H1 (cell line): ENCODE measurements at regions not wholly inside any gene's neighbourhood (a gene's known extent, or its start where the extent isn't known, plus 50 kb on each side); places are given as distances from the start of the nearest gene placed in this dataset.

ENCODE experiments used
- ATF3 ChIP-seq: IDR thresholded peaks from 2 replicates; pipeline ENCODE4 v1.6.1; 2011; ENCODE audit warnings: low read depth, mild to moderate bottlenecking, low read length; ENCODE audit not compliant: insufficient read depth
- BACH1 ChIP-seq: IDR thresholded peaks from 2 replicates; pipeline ENCODE4 v1.6.1; 2012; ENCODE audit warnings: low read length, improper control_type of control experiment
- GTF2F1 ChIP-seq: IDR thresholded peaks from 2 replicates; pipeline ENCODE4 v1.6.1; 2012; ENCODE audit warnings: low read depth, low read length, improper control_type of control experiment, borderline replicate concordance
- JUND ChIP-seq: IDR thresholded peaks from 2 replicates; pipeline ENCODE4 v1.6.1; 2011; ENCODE audit warnings: mild to moderate bottlenecking, improper control_type of control experiment, low read length
- POLR2AphosphoS5 ChIP-seq: IDR thresholded peaks from 2 replicates; pipeline ENCODE4 v1.6.1; 2011; ENCODE audit warnings: low read depth, low read length
- SIX5 ChIP-seq: IDR thresholded peaks from 2 replicates; pipeline ENCODE4 v1.6.1; 2011; ENCODE audit warnings: mild to moderate bottlenecking, low read depth, low read length
- SP1 ChIP-seq: IDR thresholded peaks from 2 replicates; pipeline ENCODE4 v1.6.1; 2011; ENCODE audit warnings: low read depth, low read length
- SUZ12 ChIP-seq: fragments of 200-600 bp; sonication (generic); IDR thresholded peaks from 2 replicates; pipeline ENCODE4 v1.6.1; 2012; ENCODE audit warnings: mild to moderate bottlenecking, inconsistent platforms, low read length, moderate library complexity, mixed read lengths
- TCF12 ChIP-seq: IDR thresholded peaks from 2 replicates; pipeline ENCODE4 v1.6.1; 2011; ENCODE audit warnings: low read depth, mild to moderate bottlenecking, low read length
- ZNF274 ChIP-seq: IDR thresholded peaks from 2 replicates; pipeline ENCODE4 v1.7.0; 2012; ENCODE audit warnings: low read length, borderline replicate concordance; ENCODE audit errors: extremely low read depth
- TF ChIP-seq, protein P1 (sequence below), 3 experiments: IDR thresholded peaks; 1 replicate in 2 of 3; 2 replicates in 1 of 3; pipeline versions ENCODE4 v1.5.1 to v1.6.1; 2011; ENCODE audit warnings: low read length in 3 of 3, mild to moderate bottlenecking in 3 of 3, inconsistent platforms in 2 of 3, low read depth in 1 of 3, moderate library complexity in 1 of 3; ENCODE audit not compliant: insufficient read depth in 1 of 3; ENCODE audit errors: control extremely low read depth in 1 of 3

- TF ChIP-seq, protein P1, sequence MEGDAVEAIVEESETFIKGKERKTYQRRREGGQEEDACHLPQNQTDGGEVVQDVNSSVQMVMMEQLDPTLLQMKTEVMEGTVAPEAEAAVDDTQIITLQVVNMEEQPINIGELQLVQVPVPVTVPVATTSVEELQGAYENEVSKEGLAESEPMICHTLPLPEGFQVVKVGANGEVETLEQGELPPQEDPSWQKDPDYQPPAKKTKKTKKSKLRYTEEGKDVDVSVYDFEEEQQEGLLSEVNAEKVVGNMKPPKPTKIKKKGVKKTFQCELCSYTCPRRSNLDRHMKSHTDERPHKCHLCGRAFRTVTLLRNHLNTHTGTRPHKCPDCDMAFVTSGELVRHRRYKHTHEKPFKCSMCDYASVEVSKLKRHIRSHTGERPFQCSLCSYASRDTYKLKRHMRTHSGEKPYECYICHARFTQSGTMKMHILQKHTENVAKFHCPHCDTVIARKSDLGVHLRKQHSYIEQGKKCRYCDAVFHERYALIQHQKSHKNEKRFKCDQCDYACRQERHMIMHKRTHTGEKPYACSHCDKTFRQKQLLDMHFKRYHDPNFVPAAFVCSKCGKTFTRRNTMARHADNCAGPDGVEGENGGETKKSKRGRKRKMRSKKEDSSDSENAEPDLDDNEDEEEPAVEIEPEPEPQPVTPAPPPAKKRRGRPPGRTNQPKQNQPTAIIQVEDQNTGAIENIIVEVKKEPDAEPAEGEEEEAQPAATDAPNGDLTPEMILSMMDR (IDR thresholded peaks at IDR 0.05; ENCODE audit: control extremely low read depth in 1 of 3, insufficient read depth in 1 of 3, low read depth in 1 of 3, low read length in 3 of 3) = no peak
- TF ChIP-seq ATF3 (no peak), ZNF274 (no peak), SUZ12 (no peak), SP1 (no peak), SIX5 (no peak), JUND (no peak), POLR2AphosphoS5 (no peak), TCF12 (no peak), BACH1 (no peak), GTF2F1 (no peak)
Observed at GRCh38 chr17:63035271-63035670, 69.2 kb downstream of the TANC2 start.
